GM21786 (cell line): ENCODE measurements at regions not wholly inside any gene's neighbourhood (a gene's known extent, or its start where the extent isn't known, plus 50 kb on each side); places are given as distances from the start of the nearest gene placed in this dataset.

Experiments used
- ATAC-seq: cut with Tn5 transposase; IDR thresholded peaks from one replicate; pipeline ENCODE4 v1.9.1; 2021; ENCODE audit not compliant: unreplicated experiment

- ATAC-seq = no peak
Observed at GRCh38 chr11:81472646-81473045, 1261.0 kb downstream of the FAM181B start.

- ATAC-seq = no peak
Observed at GRCh38 chr11:81470446-81470845, 1263.2 kb downstream of the FAM181B start.

- no peak for ATAC-seq
Observed at GRCh38 chr11:81459766-81460306, 1273.8 kb downstream of the FAM181B start.

GRCh38 chr11:81449588-81450156 is 1284.0 kb downstream of the FAM181B start:
- ATAC-seq = no peak

GRCh38 chr11:81444297-81444696 is 1289.4 kb downstream of the FAM181B start:
- no peak for ATAC-seq

GRCh38 chr11:81432333-81432732 is 1301.3 kb downstream of the FAM181B start:
- no peak for ATAC-seq

GRCh38 chr11:81424822-81425221 is 1308.8 kb downstream of the FAM181B start:
- ATAC-seq = no peak

GRCh38 chr11:81422402-81422801 is 1311.3 kb downstream of the FAM181B start:
- ATAC-seq = no peak

- ATAC-seq = no peak
Observed at GRCh38 chr11:81421251-81421860, 1312.3 kb downstream of the FAM181B start.

GRCh38 chr11:81420668-81421250 is 1312.9 kb downstream of the FAM181B start:
- ATAC-seq = no peak

- no peak for ATAC-seq
Observed at GRCh38 chr11:81397316-81397715, 1336.3 kb downstream of the FAM181B start.

- no peak for ATAC-seq
Observed at GRCh38 chr11:81394311-81394710, 1339.4 kb downstream of the FAM181B start.

GRCh38 chr11:81388326-81388725 is 1345.3 kb downstream of the FAM181B start:
- ATAC-seq = no peak

GRCh38 chr11:81380395-81380794 is 1353.3 kb downstream of the FAM181B start:
- ATAC-seq = no peak

GRCh38 chr11:81377418-81377817 is 1356.2 kb downstream of the FAM181B start:
- no peak for ATAC-seq

- no peak for ATAC-seq
Observed at GRCh38 chr11:81373986-81374385, 1359.7 kb downstream of the FAM181B start.

GRCh38 chr11:81368192-81368591 is 1365.5 kb downstream of the FAM181B start:
- no peak for ATAC-seq

GRCh38 chr11:81365496-81365895 is 1368.2 kb downstream of the FAM181B start:
- no peak for ATAC-seq

GRCh38 chr11:81359476-81359875 is 1374.2 kb downstream of the FAM181B start:
- no peak for ATAC-seq

- no peak for ATAC-seq
Observed at GRCh38 chr11:81345609-81346008, 1388.1 kb downstream of the FAM181B start.

- no peak for ATAC-seq
Observed at GRCh38 chr11:81342966-81343365, 1390.7 kb downstream of the FAM181B start.

GRCh38 chr11:81340225-81340624 is 1393.4 kb downstream of the FAM181B start:
- no peak for ATAC-seq
